Type B pancreatic cell (in vitro differentiated cells): ENCODE measurements at regions not wholly inside any gene's neighbourhood (a gene's known extent, or its start where the extent isn't known, plus 50 kb on each side); places are given as distances from the start of the nearest gene placed in this dataset.

Experiments used
- DNase-seq: peaks from one replicate; pipeline ENCODE4 v3.0.0; 2021; ENCODE audit warnings: mixed read lengths; ENCODE audit not compliant: unreplicated experiment; ENCODE audit errors: extremely low spot score
- H3K27ac Mint-ChIP-seq: 2 replicates; pipeline ENCODE4 v1.8.0; 2021; ENCODE audit warnings: mild to moderate bottlenecking, mixed read lengths
- H3K27me3 Mint-ChIP-seq: 2 replicates; pipeline ENCODE4 v1.8.0; 2021; ENCODE audit warnings: mixed read lengths
- H3K36me3 Mint-ChIP-seq: 2 replicates; pipeline ENCODE4 v1.8.0; 2021; ENCODE audit warnings: mixed read lengths
- H3K4me1 Mint-ChIP-seq: one replicate; pipeline ENCODE4 v1.8.0; 2021; ENCODE audit warnings: mixed read lengths; ENCODE audit not compliant: unreplicated experiment
- H3K4me3 Mint-ChIP-seq: 2 replicates; pipeline ENCODE4 v1.8.0; 2021; ENCODE audit warnings: mild to moderate bottlenecking, mixed read lengths
- H3K9me3 Mint-ChIP-seq: 2 replicates; pipeline ENCODE4 v1.8.0; 2021; ENCODE audit warnings: mixed read lengths
- CTCF ChIP-seq: fragments of 200-600 bp; sonication (generic); conservative IDR thresholded peaks from 2 replicates; pipeline ENCODE4 v1.5.0; 2021; ENCODE audit warnings: antibody characterized with exemption, mild to moderate bottlenecking

GRCh38 chr5:4676934-4677333, 463.2 kb upstream of the ADAMTS16 start:
- DNase-seq, result no peak
- peaks cover 11% of the 10 kb centered on the region for H3K4me1 Mint-ChIP-seq
- H3K36me3 Mint-ChIP-seq, result no peaks in the 10 kb centered on the region
- no peak overlapping the region for H3K4me3 Mint-ChIP-seq
- H3K27ac Mint-ChIP-seq, result no peak overlapping the region
- no peak for TF ChIP-seq CTCF
- H3K27me3 Mint-ChIP-seq, result peaks cover 6% of the 10 kb centered on the region
- H3K9me3 Mint-ChIP-seq, result peaks cover 8% of the 10 kb centered on the region

GRCh38 chr5:4684946-4685345, 455.2 kb upstream of the ADAMTS16 start:
- H3K27me3 Mint-ChIP-seq, result no peaks in the 10 kb centered on the region
- H3K4me3 Mint-ChIP-seq, result no peak overlapping the region
- no peaks in the 10 kb centered on the region for H3K4me1 Mint-ChIP-seq
- no peak overlapping the region for H3K27ac Mint-ChIP-seq
- no peak for DNase-seq
- H3K36me3 Mint-ChIP-seq, result no peaks in the 10 kb centered on the region
- no peak for TF ChIP-seq CTCF
- peaks cover 4% of the 10 kb centered on the region for H3K9me3 Mint-ChIP-seq

GRCh38 chr5:4698596-4698995, 441.5 kb upstream of the ADAMTS16 start:
- TF ChIP-seq CTCF, result no peak
- Mint-ChIP-seq H3K9me3 (no peaks in the 10 kb centered on the region), H3K4me3 (no peak overlapping the region), H3K4me1 (peaks cover 6% of the 10 kb centered on the region), H3K27me3 (peaks cover 22% of the 10 kb centered on the region), H3K27ac (no peak overlapping the region), H3K36me3 (no peaks in the 10 kb centered on the region)
- DNase-seq, result no peak

- H3K9me3 Mint-ChIP-seq, result no peaks in the 10 kb centered on the region
- no peaks in the 10 kb centered on the region for H3K36me3 Mint-ChIP-seq
- peaks cover 22% of the 10 kb centered on the region for H3K27me3 Mint-ChIP-seq
Observed at GRCh38 chr5:4699592-4699991, 440.5 kb upstream of the ADAMTS16 start.

GRCh38 chr5:4700069-4700468, 440.1 kb upstream of the ADAMTS16 start:
- peaks cover 6% of the 10 kb centered on the region for H3K4me1 Mint-ChIP-seq
- peaks cover 22% of the 10 kb centered on the region for H3K27me3 Mint-ChIP-seq
- no peaks in the 10 kb centered on the region for H3K9me3 Mint-ChIP-seq
- DNase-seq, result peak; percentile 78
- H3K36me3 Mint-ChIP-seq, result no peaks in the 10 kb centered on the region
- H3K4me3 Mint-ChIP-seq, result no peak overlapping the region
- TF ChIP-seq CTCF, result peak; percentile 94
- H3K27ac Mint-ChIP-seq, result peak overlapping the region; percentile 39

More at GRCh38 chr5:4699592-4699991, 440.5 kb upstream of the ADAMTS16 start:
- DNase-seq, result no peak
- Mint-ChIP-seq H3K4me3 (no peak overlapping the region), H3K27ac (no peak overlapping the region), H3K4me1 (peaks cover 6% of the 10 kb centered on the region)
- TF ChIP-seq CTCF, result no peak

GRCh38 chr5:4700871-4701270, 439.3 kb upstream of the ADAMTS16 start:
- Mint-ChIP-seq H3K4me1 (peaks cover 6% of the 10 kb centered on the region), H3K27ac (no peak overlapping the region), H3K4me3 (no peak overlapping the region), H3K9me3 (no peaks in the 10 kb centered on the region), H3K27me3 (peaks cover 22% of the 10 kb centered on the region), H3K36me3 (no peaks in the 10 kb centered on the region)
- DNase-seq, result no peak
- TF ChIP-seq CTCF, result no peak
